RWPE2 (cell line): ENCODE measurements at regions not wholly inside any gene's neighbourhood (a gene's known extent, or its start where the extent isn't known, plus 50 kb on each side); places are given as distances from the start of the nearest gene placed in this dataset.

ENCODE experiments used
- ATAC-seq: fragments of 200-7000 bp; cut with Tn5 transposase; 3 replicates; pipeline ENCODE4 v1.9.1; 2021; ENCODE audit warnings: low read depth
- DNase-seq: peaks from one replicate; pipeline ENCODE4 v3.0.0-alpha.2; 2020; ENCODE audit warnings: low spot score
- H3K27ac ChIP-seq: fragments of 450-650 bp; 2 replicates; pipeline ENCODE4 v1.5.1; 2017; ENCODE audit warnings: mild to moderate bottlenecking; ENCODE audit not compliant: poor library complexity, severe bottlenecking
- H3K27me3 ChIP-seq: fragments of 250-450 bp; sonication (Bioruptor Pico); 2 replicates; pipeline ENCODE4 v1.5.1; 2021; ENCODE audit warnings: mild to moderate bottlenecking, moderate library complexity; ENCODE audit not compliant: insufficient read depth, poor library complexity, severe bottlenecking
- H3K36me3 ChIP-seq: fragments of 250-450 bp; sonication (Bioruptor Pico); 2 replicates; pipeline ENCODE4 v1.5.1; 2020; ENCODE audit warnings: low read depth, mild to moderate bottlenecking, moderate library complexity
- H3K4me1 ChIP-seq: fragments of 250-450 bp; sonication (Bioruptor Pico); 2 replicates; pipeline ENCODE4 v1.5.1; 2021; ENCODE audit warnings: mild to moderate bottlenecking, moderate library complexity; ENCODE audit not compliant: insufficient read depth, poor library complexity, severe bottlenecking
- H3K4me3 ChIP-seq: fragments of 250-450 bp; sonication (Bioruptor Pico); 2 replicates; pipeline ENCODE4 v1.5.1; 2021; ENCODE audit warnings: mild to moderate bottlenecking, moderate library complexity; ENCODE audit not compliant: severe bottlenecking
- H3K9me3 ChIP-seq: fragments of 250-450 bp; sonication (Bioruptor Pico); 2 replicates; pipeline ENCODE4 v1.5.1; 2021; ENCODE audit warnings: mild to moderate bottlenecking, moderate library complexity; ENCODE audit not compliant: severe bottlenecking
- CTCF ChIP-seq: fragments of 450-650 bp; IDR thresholded peaks from one replicate; pipeline ENCODE4 v1.5.1; 2017; ENCODE audit warnings: mild to moderate bottlenecking, moderate library complexity; ENCODE audit not compliant: poor library complexity, severe bottlenecking

- no peak for DNase-seq
- no peaks in the 10 kb centered on the region for H3K36me3 ChIP-seq
Observed at GRCh38 chr2:104279646-104280045, 574.3 kb upstream of the POU3F3 start.

GRCh38 chr2:104280216-104280615 is 573.7 kb upstream of the POU3F3 start:
- no peaks in the 10 kb centered on the region for H3K4me1 ChIP-seq
- H3K4me3 ChIP-seq: no peak overlapping the region
- H3K36me3 ChIP-seq: no peaks in the 10 kb centered on the region
- H3K9me3 ChIP-seq: no peaks in the 10 kb centered on the region
- no peak overlapping the region for H3K27ac ChIP-seq
- no peak for TF ChIP-seq CTCF
- H3K27me3 ChIP-seq: no peaks in the 10 kb centered on the region
- no peak for DNase-seq
- no peak for ATAC-seq

More at GRCh38 chr2:104279646-104280045, 574.3 kb upstream of the POU3F3 start:
- Histone ChIP-seq H3K4me1 (no peaks in the 10 kb centered on the region), H3K27me3 (no peaks in the 10 kb centered on the region), H3K4me3 (no peak overlapping the region), H3K27ac (no peak overlapping the region), H3K9me3 (no peaks in the 10 kb centered on the region)
- TF ChIP-seq CTCF: no peak
- no peak for ATAC-seq

DNA sequence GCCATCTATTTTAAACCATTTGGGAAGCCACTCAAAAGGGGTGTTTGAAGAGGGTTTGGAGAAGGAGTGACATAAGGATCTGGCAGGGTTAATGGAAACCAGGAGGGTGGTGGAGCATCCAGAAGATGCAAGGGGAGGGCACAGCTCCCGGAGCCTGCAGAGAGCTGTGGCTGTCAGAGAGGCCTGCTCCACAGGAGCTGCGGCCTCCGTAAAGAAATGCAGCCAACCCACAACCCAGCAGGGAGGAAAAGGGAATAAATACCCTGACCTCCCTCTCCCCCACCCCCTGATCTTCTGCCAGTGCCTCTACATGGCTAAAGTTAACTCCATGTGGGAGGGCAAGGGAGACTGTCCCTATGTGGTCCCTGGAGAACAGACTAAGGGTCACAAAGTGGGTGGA is 567.1 kb upstream of the POU3F3 start:
- TF ChIP-seq CTCF: no peak
- Histone ChIP-seq H3K27me3 (no peaks in the 10 kb centered on the region), H3K4me3 (no peak overlapping the region), H3K27ac (no peak overlapping the region), H3K9me3 (no peaks in the 10 kb centered on the region), H3K4me1 (no peaks in the 10 kb centered on the region), H3K36me3 (no peaks in the 10 kb centered on the region)
- DNase-seq (no peak), ATAC-seq (no peak)

DNA sequence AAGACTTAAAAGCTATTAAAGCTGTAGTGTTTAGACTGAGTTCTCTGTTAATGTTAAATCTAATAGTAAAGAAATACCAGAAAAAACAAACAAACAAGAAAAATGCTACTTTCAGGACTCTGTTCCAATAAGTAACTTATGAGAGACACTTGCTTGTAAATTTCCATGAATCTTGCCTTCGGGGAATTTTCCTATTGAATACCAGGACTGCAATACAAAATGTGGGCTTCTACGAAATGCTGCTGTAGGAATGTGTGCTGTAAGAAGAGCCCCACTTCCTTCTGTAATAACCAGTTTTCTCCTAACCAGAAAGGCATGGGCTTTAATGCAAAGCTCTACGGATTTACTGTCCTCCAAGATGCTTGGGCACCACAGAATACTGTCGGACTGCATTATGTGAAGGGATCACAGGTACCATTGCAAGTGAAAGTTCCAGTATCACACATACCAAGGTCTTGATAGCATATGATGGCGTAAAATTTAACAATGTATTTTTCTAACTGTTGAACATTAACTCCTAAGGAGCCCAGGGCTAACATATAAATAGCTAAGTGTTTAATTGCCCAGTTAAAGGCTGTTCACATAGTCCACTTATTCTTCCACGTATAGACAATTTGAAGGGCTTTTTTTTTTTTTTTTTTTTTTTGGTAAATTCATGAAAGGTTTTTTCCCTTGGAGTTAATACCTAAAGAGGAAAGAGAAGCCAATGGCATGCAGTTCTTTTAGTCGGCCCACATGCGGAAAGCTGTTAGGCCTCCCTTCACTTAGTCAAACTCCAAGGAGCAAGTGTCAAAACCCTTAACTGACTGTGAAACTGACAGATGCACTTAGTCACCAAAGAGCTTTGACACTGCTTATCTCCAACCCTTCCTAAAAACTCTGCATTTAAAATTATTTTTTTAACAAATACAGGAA is 564.0 kb upstream of the POU3F3 start:
- Histone ChIP-seq H3K27ac (no peak overlapping the region), H3K4me1 (no peaks in the 10 kb centered on the region), H3K27me3 (no peaks in the 10 kb centered on the region), H3K9me3 (no peaks in the 10 kb centered on the region), H3K36me3 (no peaks in the 10 kb centered on the region), H3K4me3 (no peak overlapping the region)
- DNase-seq (no peak), ATAC-seq (no peak)
- no peak for TF ChIP-seq CTCF

DNA sequence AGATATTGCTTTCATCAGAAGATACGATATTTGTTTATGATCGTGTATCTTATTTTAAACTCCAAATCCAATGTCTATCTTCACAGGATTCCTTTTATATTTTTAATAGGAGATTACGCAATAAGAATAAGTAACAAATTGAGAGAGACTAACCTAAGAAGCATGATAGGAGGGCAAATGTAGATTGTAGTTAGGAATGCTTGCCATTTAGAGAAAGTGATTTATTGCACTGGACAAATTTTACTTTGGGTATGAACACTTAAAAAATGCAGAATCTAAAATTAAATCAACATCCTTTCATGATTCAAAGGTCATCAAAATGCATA is 563.4 kb upstream of the POU3F3 start:
- no peak for ATAC-seq
- H3K27me3 ChIP-seq: no peaks in the 10 kb centered on the region
- no peaks in the 10 kb centered on the region for H3K36me3 ChIP-seq
- TF ChIP-seq CTCF: no peak
- no peak for DNase-seq
- H3K4me3 ChIP-seq: no peak overlapping the region
- H3K9me3 ChIP-seq: no peaks in the 10 kb centered on the region
- H3K27ac ChIP-seq: no peak overlapping the region
- no peaks in the 10 kb centered on the region for H3K4me1 ChIP-seq
